PC-3 (cell line): ENCODE measurements at regions not wholly inside any gene's neighbourhood (a gene's known extent, or its start where the extent isn't known, plus 50 kb on each side); places are given as distances from the start of the nearest gene placed in this dataset.

ENCODE experiments used
- ATAC-seq: fragments of 200-7000 bp; cut with Tn5 transposase; 2 replicates; pipeline ENCODE4 v1.9.1; 2020; ENCODE audit warnings: mild to moderate bottlenecking, moderate library complexity
- BruUV-seq: library from RNA; stranded (reverse); fragments of 400-500 nt; replicated peaks from 2 replicates; lab custom pipeline; 2021; lab: Mats Ljungman, UMichigan
- CTCF ChIA-PET: fragments of 300-600 bp; sonication (Branson Sonifier 250); formaldehyde crosslinking; loops from one replicate; lab custom pipeline; 2022; ENCODE audit warnings: antibody characterized with exemption; lab: Charles Lee
- POLR2A ChIA-PET: fragments of 300-600 bp; sonication (Branson Sonifier 250); formaldehyde crosslinking; loops from one replicate; lab custom pipeline; 2022; ENCODE audit warnings: antibody characterized with exemption; ENCODE audit not compliant: unreplicated experiment; lab: Charles Lee
- DNase-seq: peaks from one replicate; pipeline ENCODE4 v3.0.0-alpha.2; 2015
- H2AFZ ChIP-seq: fragments of 300-600 bp; sonication (generic); 2 replicates; pipeline ENCODE4 v1.6.0; 2016; ENCODE audit warnings: antibody characterized with exemption, low read length
- H3F3A ChIP-seq: fragments of 300-600 bp; sonication (generic); one replicate; pipeline ENCODE4 v1.6.0; 2017; ENCODE audit warnings: antibody characterized with exemption, low read length, control low read depth, mild to moderate bottlenecking; ENCODE audit not compliant: unreplicated experiment
- H3K27ac ChIP-seq: fragments of 300-600 bp; sonication (generic); 2 replicates; pipeline ENCODE4 v1.5.1; 2016; ENCODE audit warnings: mild to moderate bottlenecking, low read length
- H3K27me3 ChIP-seq: fragments of 300-600 bp; sonication (generic); 2 replicates; pipeline ENCODE4 v1.6.1; 2016; ENCODE audit warnings: low read length, mixed read lengths
- H3K36me3 ChIP-seq: fragments of 300-600 bp; sonication (generic); 2 replicates; pipeline ENCODE4 v1.6.1; 2016; ENCODE audit warnings: low read depth, mixed run types, low read length, mixed read lengths
- H3K4me1 ChIP-seq: fragments of 300-600 bp; sonication (generic); 2 replicates; pipeline ENCODE4 v1.5.1; 2016; ENCODE audit warnings: low read length; ENCODE audit not compliant: insufficient read depth
- H3K4me2 ChIP-seq: fragments of 300-600 bp; sonication (generic); 2 replicates; pipeline ENCODE4 v1.6.0; 2016; ENCODE audit warnings: low read length
- H3K4me3 ChIP-seq: fragments of 300-600 bp; sonication (generic); 2 replicates; pipeline ENCODE4 v1.5.1; 2016; ENCODE audit warnings: mild to moderate bottlenecking, low read length, mixed read lengths
- H3K79me2 ChIP-seq: fragments of 300-600 bp; sonication (generic); 2 replicates; pipeline ENCODE4 v1.6.1; 2017; ENCODE audit warnings: low read length, mixed read lengths
- H3K9ac ChIP-seq: fragments of 300-600 bp; sonication (generic); 2 replicates; pipeline ENCODE4 v1.6.0; 2016; ENCODE audit warnings: mild to moderate bottlenecking, low read length
- H3K9me2 ChIP-seq: fragments of 300-600 bp; sonication (generic); replicated peaks from 2 replicates; pipeline ENCODE4 v1.6.1; 2016; ENCODE audit warnings: mixed run types, low read length, mixed read lengths
- H3K9me3 ChIP-seq: fragments of 300-600 bp; sonication (generic); 2 replicates; pipeline ENCODE4 v1.6.1; 2016; ENCODE audit warnings: low read length, mixed read lengths
- H4K20me1 ChIP-seq: fragments of 300-600 bp; sonication (generic); 2 replicates; pipeline ENCODE4 v1.6.1; 2016; ENCODE audit warnings: low read length, mixed read lengths
- CTCF ChIP-seq: fragments of 300-600 bp; sonication (generic); conservative IDR thresholded peaks from 2 replicates; pipeline ENCODE4 v1.5.1; 2017; ENCODE audit warnings: antibody characterized with exemption, low read depth, mild to moderate bottlenecking, low read length
- EZH2 ChIP-seq: fragments of 300-600 bp; sonication (generic); IDR thresholded peaks from one replicate; pipeline ENCODE4 v1.6.1; 2017; ENCODE audit warnings: antibody characterized with exemption, mild to moderate bottlenecking, low read length; ENCODE audit not compliant: unreplicated experiment
- EZH2phosphoT487 ChIP-seq: fragments of 300-600 bp; sonication (generic); IDR thresholded peaks from 2 replicates; pipeline ENCODE4 v1.6.1; 2018; ENCODE audit warnings: mild to moderate bottlenecking, antibody characterized with exemption, low read length, borderline replicate concordance
- intact Hi-C: fragments of 100-400 bp; cut with micrococcal nuclease; formaldehyde crosslinking; loops from 2 replicates; pipeline ENCODE4 v1.9.0; 2023

GRCh38 chr11:22433094-22433455 lies 94.9 kb downstream of the SLC17A6 start:
- no TSS peak for BruUV-seq
- H3K4me1 ChIP-seq = no peaks in the 10 kb centered on the region
- no peak for TF ChIP-seq EZH2phosphoT487
- no peaks in the 10 kb centered on the region for H3K36me3 ChIP-seq
- no peaks in the 10 kb centered on the region for H3K9me2 ChIP-seq
- H2AFZ ChIP-seq = no peak overlapping the region
- DNase-seq = no peak
- CTCF ChIA-PET = no interaction called here
- no peaks in the 10 kb centered on the region for H3F3A ChIP-seq
- H3K27me3 ChIP-seq = no peaks in the 10 kb centered on the region
- POLR2A ChIA-PET = no interaction called here
- H3K79me2 ChIP-seq = no peaks in the 10 kb centered on the region
- H4K20me1 ChIP-seq = no peaks in the 10 kb centered on the region
- H3K4me2 ChIP-seq = no peak overlapping the region
- intact Hi-C loops = no loop called here
- no peak overlapping the region for H3K27ac ChIP-seq
- H3K9me3 ChIP-seq = no peaks in the 10 kb centered on the region
- ATAC-seq = no peak
- H3K4me3 ChIP-seq = no peak overlapping the region
- no peak overlapping the region for H3K9ac ChIP-seq

- no peaks in the 10 kb centered on the region for H3K27me3 ChIP-seq
- H3K79me2 ChIP-seq = no peaks in the 10 kb centered on the region
- no peak for TF ChIP-seq EZH2
- no peak for TF ChIP-seq EZH2phosphoT487
- TF ChIP-seq CTCF = no peak
- H3K4me1 ChIP-seq = no peaks in the 10 kb centered on the region
- H3K4me3 ChIP-seq = no peak overlapping the region
- no peak overlapping the region for H3K27ac ChIP-seq
- no peaks in the 10 kb centered on the region for H4K20me1 ChIP-seq
- POLR2A ChIA-PET = no interaction called here
- H3K9me2 ChIP-seq = no peaks in the 10 kb centered on the region
- no peak for ATAC-seq
- peak overlapping the region; percentile 38; the same call in 1 of the 2 replicates for H2AFZ ChIP-seq
- H3K9me3 ChIP-seq = no peaks in the 10 kb centered on the region
- no peak for DNase-seq
- no peak overlapping the region for H3K4me2 ChIP-seq
- CTCF ChIA-PET = no interaction called here
- intact Hi-C loops = no loop called here
- no peak overlapping the region for H3K9ac ChIP-seq
- H3F3A ChIP-seq = no peaks in the 10 kb centered on the region
- no TSS peak for BruUV-seq
- no peaks in the 10 kb centered on the region for H3K36me3 ChIP-seq
These were observed 94.3 kb downstream of the SLC17A6 start for GRCh38 chr11:22432291-22433093.

GRCh38 chr11:22431106-22431505 lies 92.9 kb downstream of the SLC17A6 start:
- no TSS peak for BruUV-seq
- Histone ChIP-seq H3K4me3 (no peak overlapping the region), H3K9me3 (no peaks in the 10 kb centered on the region), H3K27me3 (peaks cover 5% of the 10 kb centered on the region), H3K9ac (no peak overlapping the region), H2AFZ (no peak overlapping the region), H3K9me2 (no peaks in the 10 kb centered on the region), H3K36me3 (no peaks in the 10 kb centered on the region), H3K4me2 (no peak overlapping the region), H3K79me2 (no peaks in the 10 kb centered on the region), H3K27ac (no peak overlapping the region), H3K4me1 (no peaks in the 10 kb centered on the region), H4K20me1 (no peaks in the 10 kb centered on the region), H3F3A (no peaks in the 10 kb centered on the region)
- intact Hi-C loops = no loop called here
- no peak for ATAC-seq
- ChIA-PET POLR2A (no interaction called here), CTCF (no interaction called here)
- TF ChIP-seq EZH2 = no peak
- no peak for TF ChIP-seq CTCF
- TF ChIP-seq EZH2phosphoT487 = no peak
- no peak for DNase-seq
